GM18520 (cell line): ENCODE measurements at regions not wholly inside any gene's neighbourhood (a gene's known extent, or its start where the extent isn't known, plus 50 kb on each side); places are given as distances from the start of the nearest gene placed in this dataset.
"Not testable (repeated sequence)": the region's sequence is repeated elsewhere in the genome, so short reads cannot be mapped to it uniquely, and the experiment has no call there.

Source experiments
- ATAC-seq: cut with Tn5 transposase; IDR thresholded peaks from one replicate; pipeline ENCODE4 v1.9.1; 2021; ENCODE audit not compliant: unreplicated experiment

- ATAC-seq, result no peak
Observed at GRCh38 chr3:124303305-124303910, 311.5 kb upstream of the ROPN1 start.

GRCh38 chr3:124306665-124307064 lies 314.7 kb upstream of the ROPN1 start:
- no peak for ATAC-seq

- no peak for ATAC-seq
Observed at GRCh38 chr3:124313621-124314020, 321.7 kb upstream of the ROPN1 start.

GRCh38 chr3:124315215-124316033 lies 323.5 kb upstream of the ROPN1 start:
- ATAC-seq, result no peak

DNA sequence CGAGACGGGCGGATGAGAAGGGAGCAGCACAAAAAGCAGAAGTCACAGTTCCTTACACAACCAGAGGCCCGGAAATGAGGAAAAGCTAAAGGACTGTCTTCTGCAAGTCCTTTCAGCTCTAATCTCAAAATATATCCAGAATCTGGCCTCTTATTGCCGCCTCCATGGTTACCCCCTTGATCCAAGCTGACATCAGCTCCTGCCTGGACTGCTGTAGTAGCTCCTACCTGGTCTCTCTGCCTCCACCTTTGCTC lies 324.0 kb upstream of the ROPN1 start:
- ATAC-seq, result no peak

DNA sequence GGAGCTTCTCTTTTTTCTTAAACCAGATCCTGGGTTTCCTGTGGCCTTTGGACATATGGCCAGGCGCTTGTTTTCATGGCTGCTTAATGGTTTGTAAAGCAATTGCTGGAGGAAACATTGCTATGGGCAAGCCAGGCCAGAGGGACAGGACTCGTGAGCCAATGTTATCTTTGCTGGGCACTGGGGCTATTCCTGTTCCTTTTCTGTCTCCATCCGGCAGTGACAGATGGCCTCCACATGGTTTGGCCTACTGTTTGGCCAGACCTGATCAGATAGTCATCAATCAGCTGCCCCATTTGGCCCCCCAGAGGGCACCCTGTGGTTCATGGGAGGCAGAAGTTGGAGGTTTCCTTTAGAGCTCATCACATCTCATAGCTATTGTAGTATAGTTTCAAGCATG lies 326.1 kb upstream of the ROPN1 start:
- ATAC-seq, result no peak

DNA sequence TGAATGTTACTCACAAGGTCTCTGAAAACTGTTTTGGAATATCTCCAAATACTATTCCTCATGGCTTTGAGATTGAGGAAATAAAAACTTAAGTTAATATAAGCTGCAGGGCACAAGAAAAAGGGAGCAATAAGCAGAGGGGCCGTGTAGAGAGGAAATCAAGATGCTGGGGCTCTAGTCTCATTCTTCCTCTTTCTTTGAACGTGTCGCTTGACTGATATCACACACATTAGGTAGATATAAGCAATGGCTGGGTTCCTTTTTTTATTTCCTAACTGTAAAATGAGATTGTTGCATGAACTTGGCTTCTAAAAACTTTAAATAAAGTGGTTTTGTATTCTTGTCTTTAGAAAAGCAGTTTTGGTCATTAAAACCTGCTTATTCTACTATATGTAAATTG lies 326.7 kb upstream of the ROPN1 start:
- ATAC-seq, result no peak

DNA sequence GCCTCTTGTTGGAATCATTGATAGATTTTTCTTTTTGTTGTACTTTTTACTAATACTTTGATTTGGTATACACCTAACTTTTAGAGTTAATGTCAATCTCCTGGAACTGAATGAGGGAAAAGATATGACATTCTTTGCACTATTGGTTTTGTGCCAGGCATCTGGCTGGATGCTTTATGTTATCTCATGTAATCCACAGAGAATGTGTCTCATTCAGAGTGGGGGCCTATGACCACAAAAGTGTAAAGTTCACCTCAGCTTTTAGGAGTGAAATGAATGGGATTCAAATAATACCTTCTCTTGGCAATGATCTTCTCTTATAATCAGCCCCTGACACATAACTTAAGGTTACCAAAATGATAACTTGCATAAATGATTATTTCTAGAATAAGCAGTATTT lies 329.1 kb upstream of the ROPN1 start:
- ATAC-seq, result no peak

- no peak for ATAC-seq
Observed at GRCh38 chr3:124322309-124322880, 330.5 kb upstream of the ROPN1 start.

DNA sequence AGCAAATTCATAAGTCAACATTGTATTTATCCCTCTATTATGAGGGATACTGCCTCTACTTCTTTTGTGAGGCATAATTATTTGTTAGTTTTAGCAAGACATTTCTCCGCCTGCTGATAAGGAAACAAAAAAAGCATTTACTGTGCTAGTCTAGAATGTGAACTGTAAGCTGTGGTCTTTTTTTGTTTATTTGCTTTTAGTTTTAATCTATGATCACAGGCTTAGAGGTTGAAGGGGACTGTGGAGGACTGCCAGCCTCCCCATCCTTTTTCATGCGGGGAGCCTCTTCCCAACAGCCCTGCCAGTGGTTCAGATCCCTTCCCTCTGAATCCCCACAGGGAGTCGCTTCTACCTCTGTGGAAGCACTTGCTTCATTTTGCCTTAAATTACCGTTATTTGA lies 331.0 kb upstream of the ROPN1 start:
- ATAC-seq, result no peak

DNA sequence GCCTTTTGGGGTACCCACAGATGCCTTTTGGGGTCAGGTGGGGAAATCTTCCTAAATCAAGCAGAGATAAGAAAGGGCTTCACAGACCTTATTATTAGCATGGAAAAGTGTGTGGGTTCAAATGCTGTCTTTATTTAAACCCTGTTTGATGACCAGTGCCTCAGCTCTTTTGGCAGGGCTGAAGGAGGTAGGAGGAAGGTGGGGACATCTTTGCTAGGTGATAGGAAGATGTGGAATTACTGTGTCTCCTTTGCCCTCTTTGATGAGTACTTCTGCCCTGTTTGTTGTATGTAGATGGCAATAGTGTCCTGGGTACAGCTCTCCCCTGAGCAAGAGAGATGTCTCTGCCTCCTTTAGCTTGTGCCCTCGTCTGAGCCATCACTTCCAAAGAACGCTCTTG lies 333.3 kb upstream of the ROPN1 start:
- no peak for ATAC-seq

GRCh38 chr3:124329723-124330122 lies 337.8 kb upstream of the ROPN1 start:
- no peak for ATAC-seq

GRCh38 chr3:124333931-124334640 lies 342.2 kb upstream of the ROPN1 start:
- ATAC-seq, result no peak

GRCh38 chr3:124336067-124336656 lies 344.2 kb upstream of the ROPN1 start:
- no peak for ATAC-seq

GRCh38 chr3:124345845-124346244 lies 353.9 kb upstream of the ROPN1 start:
- no peak for ATAC-seq

- no peak for ATAC-seq
Observed at GRCh38 chr3:124346487-124346886, 354.6 kb upstream of the ROPN1 start.

- no peak for ATAC-seq
Observed at GRCh38 chr3:124347418-124347817, 355.5 kb upstream of the ROPN1 start.

DNA sequence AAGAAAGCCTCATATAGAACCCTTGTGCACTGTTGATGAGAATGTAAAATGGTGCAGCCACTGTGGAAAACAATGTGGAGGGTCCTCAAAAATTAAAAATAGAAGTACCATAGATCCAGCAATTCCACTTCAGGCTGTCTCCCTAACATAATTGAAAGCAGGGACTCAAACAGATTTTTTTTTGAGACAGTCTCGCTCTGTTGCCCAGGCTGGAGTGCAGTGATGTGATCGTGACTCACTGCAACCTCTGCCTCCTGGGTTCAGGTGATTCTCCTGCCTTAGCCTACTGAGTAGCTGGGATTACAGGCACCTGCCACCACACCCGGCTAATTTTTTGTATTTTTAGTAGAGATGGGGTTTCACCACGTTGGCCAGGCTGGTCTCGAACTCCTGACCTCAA lies 356.6 kb upstream of the ROPN1 start:
- ATAC-seq, result not testable (repeated sequence)

GRCh38 chr3:124351430-124352148 lies 359.7 kb upstream of the ROPN1 start:
- no peak for ATAC-seq

- no peak for ATAC-seq
Observed at GRCh38 chr3:124352149-124352539, 360.2 kb upstream of the ROPN1 start.

DNA sequence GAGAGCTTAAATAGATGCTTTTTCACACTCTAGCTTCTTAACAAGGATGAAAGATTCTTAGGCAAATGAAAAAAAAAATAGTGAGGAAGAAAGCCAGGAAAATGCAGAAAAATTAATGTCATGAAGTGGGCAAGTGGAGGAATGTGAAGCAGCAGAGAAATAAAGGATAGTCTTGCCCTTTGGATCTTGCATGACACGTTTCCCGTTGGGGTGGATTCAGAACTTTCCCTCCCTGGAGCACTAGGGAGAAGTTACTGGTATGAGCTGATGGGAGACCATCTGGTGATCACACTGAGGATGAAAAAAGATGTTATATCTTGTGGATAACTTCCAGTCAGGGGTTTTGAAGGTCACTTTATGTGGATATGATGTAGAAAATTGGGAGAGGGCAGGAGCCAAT lies 361.8 kb upstream of the ROPN1 start:
- ATAC-seq, result no peak
